ENCODE measurements at regions not wholly inside any gene's neighbourhood (a gene's known extent, or its start where the extent isn't known, plus 50 kb on each side); places are given as distances from the start of the nearest gene placed in this dataset.

- DNase-seq (ENCODE audit: low read depth), result no peak
Observed at GRCh38 chr11:26037716-26038115, 294.2 kb upstream of the ANO3 start.

DNA sequence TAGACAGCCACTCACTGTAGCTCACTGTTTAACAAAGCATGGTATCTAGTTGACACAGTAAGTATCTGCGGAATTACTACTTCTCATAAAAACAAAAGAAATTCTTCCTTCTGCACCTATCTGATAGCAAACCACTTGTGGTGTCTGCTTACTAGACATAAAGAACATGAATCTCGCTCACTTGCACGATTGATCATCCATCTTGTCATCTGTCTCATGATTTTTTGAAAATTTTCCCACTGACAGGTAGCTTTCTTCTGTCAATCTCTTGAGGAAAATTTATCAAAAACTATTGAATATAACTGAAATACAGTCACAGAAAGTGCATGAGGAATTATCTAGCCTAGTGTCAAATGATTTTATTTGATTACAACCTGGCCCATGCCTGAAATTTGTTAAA lies 291.6 kb upstream of the ANO3 start:
- no peak for DNase-seq (ENCODE audit: low read depth)

DNA sequence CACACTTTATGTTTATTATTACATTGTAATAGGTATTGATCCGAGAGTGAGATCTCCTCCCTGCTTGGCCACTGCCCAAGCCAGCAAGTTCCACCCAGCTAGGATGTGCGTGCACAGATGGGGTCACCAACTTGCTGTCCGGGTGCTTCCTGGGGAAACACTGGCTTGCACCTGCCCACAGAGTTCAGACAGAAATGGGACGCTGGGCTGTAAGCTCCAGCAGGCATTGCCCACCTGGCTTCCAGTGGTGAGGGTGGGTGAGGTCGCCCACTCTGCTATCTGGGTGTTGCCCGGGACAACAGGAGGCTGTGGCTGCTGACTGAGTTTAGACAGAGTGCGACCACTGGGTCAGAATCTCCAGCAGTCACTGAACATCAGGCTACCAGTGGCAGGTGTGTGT lies 289.8 kb upstream of the ANO3 start:
- DNase-seq (ENCODE audit: low read depth), result no peak

GRCh38 chr11:26043665-26044064 lies 288.3 kb upstream of the ANO3 start:
- DNase-seq (ENCODE audit: low read depth), result no peak

DNA sequence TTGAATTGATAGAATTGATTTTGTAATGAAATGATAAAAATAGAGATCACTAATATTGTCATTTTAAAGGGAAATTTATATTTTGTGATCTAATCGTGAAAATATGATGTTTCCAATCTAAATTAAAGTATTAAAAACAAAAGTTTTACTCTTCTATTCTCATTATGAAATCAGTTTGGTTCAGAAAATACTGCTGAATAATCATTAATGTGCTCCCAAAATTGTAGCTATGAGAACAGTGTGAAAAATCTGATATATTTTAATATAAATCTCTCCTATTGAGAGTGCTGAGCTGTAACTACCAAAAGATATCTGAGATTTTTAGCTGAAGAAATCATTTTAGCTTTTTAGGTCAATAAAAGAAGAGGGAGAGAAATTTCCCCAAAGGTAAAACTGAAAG lies 287.5 kb upstream of the ANO3 start:
- DNase-seq (ENCODE audit: low read depth), result no peak

GRCh38 chr11:26045082-26045481 lies 286.8 kb upstream of the ANO3 start:
- DNase-seq (ENCODE audit: low read depth), result no peak

DNA sequence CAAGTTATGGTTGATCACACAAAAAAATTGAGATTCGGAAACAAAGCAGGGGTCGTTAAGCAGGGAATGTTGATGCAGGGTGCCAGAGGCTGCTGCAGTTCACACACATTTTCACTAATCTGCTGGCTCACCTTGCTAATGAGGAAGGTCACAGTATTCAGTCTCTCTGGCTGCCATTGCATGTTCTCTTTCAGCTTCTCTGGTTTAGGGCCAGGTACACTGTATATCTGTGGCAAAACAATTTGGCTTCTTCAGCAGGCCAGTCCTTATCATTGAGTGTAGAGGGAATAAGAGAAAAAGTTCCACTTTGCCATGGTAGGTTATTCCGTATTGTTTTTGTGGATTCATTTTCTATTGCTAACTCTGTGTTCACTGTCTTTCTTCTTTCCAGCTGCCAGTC lies 283.7 kb upstream of the ANO3 start:
- DNase-seq (ENCODE audit: low read depth), result no peak

GRCh38 chr11:26053966-26054365 lies 278.0 kb upstream of the ANO3 start:
- DNase-seq (ENCODE audit: low read depth), result no peak

- peak; percentile 2 for DNase-seq (ENCODE audit: low read depth)
Observed at GRCh38 chr11:26062660-26063059, 269.3 kb upstream of the ANO3 start.

DNA sequence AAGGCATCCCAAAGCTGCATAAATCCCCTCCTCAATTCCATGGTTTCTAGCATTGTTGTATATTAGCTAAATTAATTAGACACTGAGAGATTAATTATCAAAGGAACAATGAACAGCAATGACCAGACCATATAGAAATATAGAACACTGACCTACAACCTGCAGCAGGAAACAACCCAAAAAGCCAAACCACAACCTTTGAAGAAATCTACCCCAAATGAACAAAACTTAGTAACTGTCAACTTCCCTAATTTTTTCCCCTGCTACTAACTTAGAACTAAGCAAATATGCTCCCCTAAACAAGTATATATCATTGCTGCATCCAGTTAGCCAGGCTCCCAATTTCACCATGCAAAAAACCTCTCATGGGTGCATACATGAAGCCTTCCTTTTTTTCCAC lies 268.0 kb upstream of the ANO3 start:
- no peak for DNase-seq (ENCODE audit: low read depth)

- no peak for DNase-seq (ENCODE audit: low read depth)
Observed at GRCh38 chr11:26065944-26066343, 266.0 kb upstream of the ANO3 start.

- DNase-seq (ENCODE audit: low read depth), result no peak
Observed at GRCh38 chr11:26070714-26071380, 261.1 kb upstream of the ANO3 start.

DNA sequence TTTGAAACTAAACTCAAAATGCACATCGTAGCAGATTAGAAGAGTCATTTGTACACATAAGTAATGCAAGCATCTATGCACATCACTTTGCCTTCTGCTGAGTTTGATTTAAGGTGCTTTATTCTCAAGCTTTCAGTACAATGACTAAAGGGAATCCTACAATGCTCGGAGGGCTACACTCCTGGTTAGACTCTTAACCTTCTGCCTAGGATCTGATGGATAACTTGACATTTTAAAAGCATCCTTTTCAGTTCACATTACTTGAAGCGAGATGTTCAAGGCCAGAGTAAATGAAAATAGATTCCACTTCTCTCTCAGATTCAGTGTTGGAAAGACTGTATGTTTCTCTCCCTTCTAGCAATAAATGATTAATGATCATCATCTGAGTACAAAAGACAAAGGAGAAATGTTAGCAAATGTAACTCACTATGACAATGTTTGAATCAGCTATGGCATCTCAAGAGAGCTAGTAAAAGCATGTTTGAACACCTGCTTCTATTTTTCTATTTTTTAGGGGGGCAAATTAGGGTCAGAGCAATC lies 259.2 kb upstream of the ANO3 start:
- no peak for DNase-seq (ENCODE audit: low read depth)

- DNase-seq (ENCODE audit: low read depth), result no peak
Observed at GRCh38 chr11:26073646-26074045, 258.3 kb upstream of the ANO3 start.

- DNase-seq (ENCODE audit: low read depth), result no peak
Observed at GRCh38 chr11:26076233-26076990, 255.5 kb upstream of the ANO3 start.

- DNase-seq (ENCODE audit: low read depth), result no peak
Observed at GRCh38 chr11:26078231-26078821, 253.6 kb upstream of the ANO3 start.

DNA sequence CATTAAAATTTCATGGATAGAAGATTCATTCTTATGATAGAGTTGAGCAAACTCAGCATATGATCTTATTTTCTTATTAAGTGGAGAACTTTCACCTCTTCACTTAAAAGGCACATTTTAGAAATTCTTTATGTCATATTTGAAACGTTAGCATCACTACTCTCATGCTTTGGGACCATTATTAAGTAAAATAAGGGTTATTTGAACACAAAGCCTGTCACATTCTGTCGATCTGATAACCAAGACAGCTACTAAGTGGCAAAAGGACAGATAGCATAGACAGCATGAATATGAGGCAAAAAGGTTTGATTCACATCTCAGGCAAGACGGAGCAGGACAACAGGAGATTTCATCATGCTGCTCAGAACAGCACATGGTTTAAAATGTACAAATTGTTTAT lies 247.6 kb upstream of the ANO3 start:
- DNase-seq (ENCODE audit: low read depth), result no peak

GRCh38 chr11:26086028-26086427 lies 245.9 kb upstream of the ANO3 start:
- no peak for DNase-seq (ENCODE audit: low read depth)

DNA sequence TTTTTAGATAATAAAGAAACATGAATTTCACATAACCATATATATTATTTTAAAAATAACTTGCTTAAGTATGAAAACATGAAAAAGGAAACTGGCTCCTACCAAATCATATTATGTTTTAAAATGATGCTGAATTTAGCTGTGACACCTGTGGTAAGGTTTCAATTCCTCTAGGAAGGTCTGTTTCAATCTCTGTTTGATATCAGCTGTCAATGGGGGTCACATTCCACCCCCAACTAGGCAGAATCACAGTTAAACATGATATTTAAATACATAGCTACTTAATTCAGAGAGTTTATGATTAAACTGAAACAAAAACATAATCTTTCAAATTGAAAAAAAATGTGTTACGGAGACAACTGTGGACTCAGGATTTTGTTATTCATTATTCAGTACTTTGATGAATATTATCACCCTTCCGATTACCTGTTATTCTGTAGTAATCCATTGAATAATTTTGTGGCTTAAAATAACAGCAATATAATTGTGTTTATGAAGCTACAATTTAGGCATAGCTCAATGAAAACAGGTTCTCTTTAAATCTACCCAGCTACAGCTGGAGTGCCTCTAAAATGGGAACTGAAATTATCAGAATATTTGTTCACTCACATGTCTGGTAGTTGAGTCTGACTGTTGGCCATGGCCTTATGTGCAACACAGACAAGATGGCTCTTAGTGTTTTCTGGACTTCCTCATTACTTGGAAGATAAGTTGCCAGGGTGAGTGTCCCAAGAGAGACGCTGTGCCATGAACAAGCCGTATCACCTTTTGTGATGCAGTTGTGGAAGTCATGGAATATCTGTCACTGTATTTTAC lies 244.6 kb upstream of the ANO3 start:
- DNase-seq (ENCODE audit: low read depth), result no peak

DNA sequence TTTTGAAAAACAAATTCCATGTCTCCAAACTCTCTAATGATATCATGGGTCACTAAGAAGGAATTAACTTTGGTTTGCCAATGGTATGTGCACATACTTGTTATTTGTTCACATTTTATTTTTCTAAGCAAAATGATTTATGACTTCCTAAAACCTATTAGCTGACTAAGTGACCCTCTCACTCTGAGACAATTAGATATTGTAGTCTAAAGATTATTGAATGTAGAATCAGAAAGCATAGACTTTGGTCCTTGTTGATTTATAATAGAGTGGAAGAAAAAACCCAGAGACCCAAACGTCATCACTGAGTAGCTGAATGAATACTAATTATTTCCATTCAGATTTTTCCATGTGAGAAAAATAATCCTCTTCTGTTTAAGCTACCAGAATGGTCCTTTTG lies 243.5 kb upstream of the ANO3 start:
- DNase-seq (ENCODE audit: low read depth), result peak; percentile 30

DNA sequence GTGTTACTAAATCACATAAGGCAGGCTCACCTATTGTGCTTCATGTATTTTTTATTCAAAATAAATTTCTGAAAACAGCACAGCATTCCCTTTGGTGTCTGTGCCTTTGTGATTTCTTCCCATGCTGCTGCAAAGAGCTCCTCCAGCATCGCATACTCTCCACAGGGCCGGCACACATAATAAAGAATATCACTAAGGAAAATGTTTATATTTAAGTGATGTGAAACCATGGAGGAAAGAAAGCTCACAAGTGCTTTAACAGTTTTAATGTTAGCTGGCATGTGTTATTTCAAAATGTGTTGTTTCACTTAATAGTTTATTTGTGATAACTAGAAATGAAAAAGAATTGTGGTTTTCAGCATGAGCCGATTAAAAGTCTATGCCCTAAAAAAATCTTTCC lies 241.3 kb upstream of the ANO3 start:
- no peak for DNase-seq (ENCODE audit: low read depth)

GRCh38 chr11:26093206-26093605 lies 238.7 kb upstream of the ANO3 start:
- no peak for DNase-seq (ENCODE audit: low read depth)
